Heart left ventricle (tissue), 16 donors: ENCODE measurements at regions not wholly inside any gene's neighbourhood (a gene's known extent, or its start where the extent isn't known, plus 50 kb on each side); places are given as distances from the start of the nearest gene placed in this dataset.

Experiments used
- ATAC-seq, 4 donors: fragments of 200-7000 bp; cut with Tn5 transposase; one replicate each; pipeline ENCODE4 v1.9.1; 2020 to 2022; ENCODE audit warnings: moderate library complexity in 4 of 4, mild to moderate bottlenecking in 3 of 4, moderate number of reproducible peaks in 1 of 4
- DNase-seq, 5 donors: peaks; one replicate each; pipeline ENCODE4 v3.0.0-alpha.2; 2020
- H3K27ac ChIP-seq, 12 donors: fragments of 200-600 bp; sonication (generic) in 4 of 12; one replicate each; pipeline versions ENCODE4 v1.5.0 to v1.8.0; 2016 to 2022; ENCODE audit warnings: mild to moderate bottlenecking in 2 of 12
- H3K27me3 ChIP-seq, 9 donors: fragments of 200-600 bp; sonication (generic) in 2 of 9; one replicate each; pipeline versions ENCODE4 v1.5.1 to v1.8.0; 2016 to 2022; ENCODE audit warnings: mild to moderate bottlenecking in 3 of 9
- H3K36me3 ChIP-seq, 9 donors: fragments of 200-600 bp; sonication (generic) in 2 of 9; one replicate each; pipeline versions ENCODE4 v1.5.0 to v1.8.0; 2018 to 2022; ENCODE audit warnings: mild to moderate bottlenecking in 2 of 9
- H3K4me1 ChIP-seq, 12 donors: fragments of 200-600 bp; sonication (generic) in 4 of 12; one replicate each; pipeline versions ENCODE4 v1.5.0 to v1.8.0; 2016 to 2022; ENCODE audit warnings: mild to moderate bottlenecking in 3 of 12
- H3K4me3 ChIP-seq, 12 donors: fragments of 200-600 bp; sonication (generic) in 4 of 12; one replicate each; pipeline versions ENCODE4 v1.5.0 to v1.8.0; 2017 to 2022; ENCODE audit warnings: mild to moderate bottlenecking in 9 of 12, moderate library complexity in 4 of 12
- H3K9me3 ChIP-seq, 12 donors: fragments of 200-600 bp; sonication (generic) in 4 of 12; one replicate each; pipeline versions ENCODE4 v1.5.0 to v1.8.0; 2016 to 2022; ENCODE audit warnings: mild to moderate bottlenecking in 1 of 12
- POLR2A ChIP-seq, 2 donors: fragments of 450-650 bp; IDR thresholded peaks; one replicate each; pipeline ENCODE4 v1.6.1; 2017; ENCODE audit warnings: antibody characterized with exemption in 2 of 2, mild to moderate bottlenecking in 2 of 2, moderate library complexity in 2 of 2
- WGBS, 4 donors: extraction: QIAGEN DNeasy Blood & Tissue Kit in 2 of 4; methylation state at CpG; one replicate each; pipeline versions ENCODE4 v1.1.5 to v1.1.7; 2013 to 2018; 5-methylcytosine and 5-hydroxymethylcytosine counted together
- intact Hi-C, 10 donors: fragments of 100-400 bp; cut with DNase I; formaldehyde crosslinking; loops; one replicate each; pipeline versions ENCODE4 v1.11.1 to v1.14.2; 2022
- TF ChIP-seq, protein P1 (sequence below), 12 donors: fragments of 200-600 bp; sonication (generic) in 4 of 12; IDR thresholded peaks; one replicate each; pipeline versions ENCODE4 v1.5.0 to v1.8.0; 2018 to 2022; ENCODE audit warnings: antibody characterized with exemption in 12 of 12, mild to moderate bottlenecking in 5 of 12
- donor health status: ischemic (EF 13 %, LVEDD 7.1; RV severe dilation, severe dysfunction).
- donor health status: healthy with polysubstance abuse.
- donor health status: DM: no; HTN: yes; CAD: no.
- donor health status: DM: no; HTN: no; CAD: no.
- donor health status: ischemic (EF 25% LVEDD 6.9; RV normal size, moderate dysfunction).
- donor health status: ischemic (EF 25% LVEDD 5.7; RV mildly dilated, moderate dysfunction).
- donor health status: healthy.
- donor health status: DM: yes; HTN: yes; CAD: no.
- donor health status: ischemic (EF 35%, LVEDD 5.7; RV mildly dilated, moderate dysfunction).
- donor health status: nonischemic (EF 11% LVEDD 7.7; RV severe dilation, severe dysfunction).
- donor health status: DM: yes; HTN: yes; CAD: no.
- donor health status: PGD.
- donor health status: ischemic (EF 29% LVEDD 5.4; RV normal size, mild dysfunction).
- donor health status: nonischemic (EF 23%, LVEDD 6.1; RV moderate dilation, normal function).

DNA sequence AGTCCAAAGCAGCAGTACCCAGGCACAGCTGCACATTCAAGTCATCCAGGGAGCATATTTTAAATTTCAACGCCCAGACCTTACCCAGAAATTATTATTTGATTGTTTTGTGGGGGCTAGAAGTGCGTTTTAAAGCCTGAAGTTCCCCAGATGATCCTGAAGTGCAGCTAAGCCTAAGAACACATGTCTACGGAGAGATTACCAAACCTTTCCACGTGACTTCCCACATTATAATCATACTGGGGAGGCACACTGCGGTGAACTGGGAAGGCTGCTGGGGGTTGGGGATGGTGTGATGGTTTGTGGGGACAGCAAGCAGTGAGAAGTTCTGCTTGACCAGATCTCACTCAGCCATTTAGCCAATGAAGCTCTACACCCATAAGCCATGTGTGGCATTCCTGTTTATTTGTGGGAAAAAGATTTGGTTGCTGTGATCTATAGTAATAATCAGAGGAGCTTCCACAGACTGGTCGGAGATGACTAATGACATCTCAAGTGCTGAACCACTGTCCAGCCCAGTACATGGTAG, 93.4 kb upstream of the CDH6 start:
- no peaks in the 10 kb centered on the region for H3K27me3 ChIP-seq
- no peak for ATAC-seq

DNA sequence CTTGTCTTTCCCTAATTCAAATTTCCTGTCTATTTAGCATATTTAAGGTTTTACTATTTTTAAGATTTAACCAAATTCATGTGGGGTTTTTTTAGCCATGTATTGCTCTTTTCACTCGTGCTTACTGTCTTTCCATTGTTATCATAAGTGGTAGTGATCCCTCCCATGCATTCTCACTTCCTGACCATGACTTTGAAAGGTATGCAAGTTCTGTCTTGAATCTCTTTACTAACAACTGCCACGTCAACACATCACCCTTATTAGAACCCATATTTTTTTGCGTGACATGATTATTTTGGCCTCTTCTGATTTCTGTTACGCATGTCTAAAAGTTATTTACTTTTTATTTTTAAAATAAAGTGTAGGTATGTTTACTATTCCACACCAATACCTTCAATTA, 94.7 kb upstream of the CDH6 start:
- Histone ChIP-seq H3K36me3 (no peaks in the 10 kb centered on the region), H3K4me1 (peaks cover 0 to 9% (median 0%) of the 10 kb centered on the region in 12 donors), H3K27ac (no peak overlapping the region), H3K9me3 (no peaks in the 10 kb centered on the region), H3K4me3 (no peak overlapping the region), H3K27me3 (no peaks in the 10 kb centered on the region)
- intact Hi-C loops = no loop called here
- no peak for ATAC-seq
- WGBS, 4 donors = 35 to 47% (median 42%) methylated on average over 4 of the region's 4 CpGs
- no peak for DNase-seq
- TF ChIP-seq POLR2A (IDR thresholded peaks at IDR 0.05) = no peak
- TF ChIP-seq, protein P1, sequence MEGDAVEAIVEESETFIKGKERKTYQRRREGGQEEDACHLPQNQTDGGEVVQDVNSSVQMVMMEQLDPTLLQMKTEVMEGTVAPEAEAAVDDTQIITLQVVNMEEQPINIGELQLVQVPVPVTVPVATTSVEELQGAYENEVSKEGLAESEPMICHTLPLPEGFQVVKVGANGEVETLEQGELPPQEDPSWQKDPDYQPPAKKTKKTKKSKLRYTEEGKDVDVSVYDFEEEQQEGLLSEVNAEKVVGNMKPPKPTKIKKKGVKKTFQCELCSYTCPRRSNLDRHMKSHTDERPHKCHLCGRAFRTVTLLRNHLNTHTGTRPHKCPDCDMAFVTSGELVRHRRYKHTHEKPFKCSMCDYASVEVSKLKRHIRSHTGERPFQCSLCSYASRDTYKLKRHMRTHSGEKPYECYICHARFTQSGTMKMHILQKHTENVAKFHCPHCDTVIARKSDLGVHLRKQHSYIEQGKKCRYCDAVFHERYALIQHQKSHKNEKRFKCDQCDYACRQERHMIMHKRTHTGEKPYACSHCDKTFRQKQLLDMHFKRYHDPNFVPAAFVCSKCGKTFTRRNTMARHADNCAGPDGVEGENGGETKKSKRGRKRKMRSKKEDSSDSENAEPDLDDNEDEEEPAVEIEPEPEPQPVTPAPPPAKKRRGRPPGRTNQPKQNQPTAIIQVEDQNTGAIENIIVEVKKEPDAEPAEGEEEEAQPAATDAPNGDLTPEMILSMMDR (IDR thresholded peaks at IDR 0.05) = no peak

More for the DNA sequence above, 93.4 kb upstream of the CDH6 start:
- no peak for DNase-seq
- H3K9me3 ChIP-seq = no peaks in the 10 kb centered on the region
- no peak overlapping the region for H3K27ac ChIP-seq
- 72 to 93% (median 84%) methylated on average over 6 of the region's 6 CpGs for WGBS, 4 donors
- TF ChIP-seq POLR2A (IDR thresholded peaks at IDR 0.05) = no peak
- TF ChIP-seq, protein P1 (IDR thresholded peaks at IDR 0.05) = no peak
- peaks cover 0 to 9% (median 0%) of the 10 kb centered on the region in 12 donors for H3K4me1 ChIP-seq
- no peak overlapping the region for H3K4me3 ChIP-seq
- H3K36me3 ChIP-seq = no peaks in the 10 kb centered on the region
- intact Hi-C loops = no loop called here

DNA sequence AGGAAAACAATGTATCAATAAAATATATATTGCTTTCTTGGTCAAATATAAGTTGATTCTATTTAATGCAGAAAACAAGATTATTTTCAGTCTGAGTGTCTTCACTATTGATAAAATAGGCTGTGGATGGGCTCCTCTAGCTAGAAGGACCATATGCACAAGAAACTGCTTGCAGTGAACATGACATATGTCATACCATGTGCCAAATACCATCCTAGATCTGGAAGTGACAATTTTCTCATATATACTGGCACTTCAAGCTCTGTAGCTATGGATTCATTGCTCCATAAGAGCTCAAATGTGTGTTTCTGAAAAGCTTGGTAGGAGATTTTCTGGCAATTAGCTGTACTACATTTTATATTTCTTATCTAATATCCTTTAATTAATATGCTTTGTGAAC, 95.6 kb upstream of the CDH6 start:
- ATAC-seq (no peak), DNase-seq (no peak)
- Histone ChIP-seq H3K9me3 (peaks cover 0 to 4% (median 0%) of the 10 kb centered on the region in 12 donors), H3K27me3 (no peaks in the 10 kb centered on the region), H3K36me3 (no peaks in the 10 kb centered on the region), H3K4me3 (no peak overlapping the region), H3K4me1 (peaks cover 0 to 9% (median 0%) of the 10 kb centered on the region in 12 donors), H3K27ac (no peak overlapping the region)
- intact Hi-C loops = no loop called here
- TF ChIP-seq POLR2A (IDR thresholded peaks at IDR 0.05) = no peak
- TF ChIP-seq, protein P1 (IDR thresholded peaks at IDR 0.05) = no peak

DNA sequence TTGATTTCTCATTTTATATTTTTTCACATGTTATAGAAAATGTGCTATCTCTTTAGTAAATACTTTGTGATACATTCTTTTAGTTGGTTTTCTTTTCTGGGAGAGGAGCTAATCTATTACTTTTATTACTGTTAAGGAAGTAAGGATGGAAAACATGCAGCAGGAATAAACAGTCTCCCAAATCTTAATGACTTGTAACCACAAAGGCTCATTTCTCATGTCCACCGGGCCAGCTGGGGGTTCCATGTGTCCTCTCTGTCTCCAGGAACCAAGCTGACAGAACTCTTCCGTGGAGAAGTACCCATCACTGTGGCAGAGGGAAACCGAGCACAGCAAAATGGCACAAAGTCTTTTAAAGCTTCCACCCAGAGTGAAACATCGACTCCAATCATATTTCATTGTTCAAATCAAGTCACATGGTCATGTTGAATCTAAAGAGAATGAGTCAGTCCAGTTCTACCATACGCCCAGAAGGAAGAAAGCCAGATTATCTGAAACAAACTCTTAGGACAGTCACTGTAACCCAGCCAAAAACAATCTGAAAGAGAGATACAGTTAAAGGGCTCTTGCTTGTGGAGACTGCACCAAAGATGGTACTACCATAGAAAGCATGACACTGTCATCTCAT, 97.1 kb upstream of the CDH6 start:
- Histone ChIP-seq H3K4me1 (peaks cover 0 to 9% (median 0%) of the 10 kb centered on the region in 12 donors), H3K9me3 (peaks cover 0 to 4% (median 0%) of the 10 kb centered on the region in 12 donors), H3K4me3 (no peak overlapping the region), H3K27ac (no peak overlapping the region), H3K36me3 (no peaks in the 10 kb centered on the region), H3K27me3 (no peaks in the 10 kb centered on the region)
- 52 to 57% (median 53%) methylated on average over 5 of the region's 5 CpGs for WGBS, 4 donors
- TF ChIP-seq, protein P1 (IDR thresholded peaks at IDR 0.05) = no peak
- no peak for TF ChIP-seq POLR2A (IDR thresholded peaks at IDR 0.05)
- ATAC-seq (peak in 2 of 4 donors; percentile 73 to 86), DNase-seq (no peak)
- intact Hi-C loops = no loop called here
